Kidney epithelial cell (primary cell): ENCODE measurements at regions not wholly inside any gene's neighbourhood (a gene's known extent, or its start where the extent isn't known, plus 50 kb on each side); places are given as distances from the start of the nearest gene placed in this dataset.

Source experiments
- DNase-seq: peaks from one replicate; pipeline ENCODE4 v3.0.0-alpha.2; 2010; ENCODE audit warnings: low read depth
- H3K27me3 ChIP-seq: 2 replicates; pipeline ENCODE4 v1.6.0; 2011; ENCODE audit warnings: low read length; ENCODE audit not compliant: control insufficient read depth, insufficient read depth
- H3K36me3 ChIP-seq: 2 replicates; pipeline ENCODE4 v1.5.1; 2011; ENCODE audit warnings: low read length; ENCODE audit not compliant: control insufficient read depth, insufficient read depth
- H3K4me3 ChIP-seq: 2 replicates; pipeline ENCODE4 v1.5.1; 2011; ENCODE audit warnings: low read depth, mild to moderate bottlenecking, control low read depth, low read length
- TF ChIP-seq, protein P1 (sequence below): IDR thresholded peaks from 2 replicates; pipeline ENCODE4 v1.5.1; 2011; ENCODE audit warnings: mild to moderate bottlenecking, moderate library complexity, low read length, control low read depth, inconsistent platforms; ENCODE audit not compliant: insufficient read depth, poor library complexity, severe bottlenecking

DNA sequence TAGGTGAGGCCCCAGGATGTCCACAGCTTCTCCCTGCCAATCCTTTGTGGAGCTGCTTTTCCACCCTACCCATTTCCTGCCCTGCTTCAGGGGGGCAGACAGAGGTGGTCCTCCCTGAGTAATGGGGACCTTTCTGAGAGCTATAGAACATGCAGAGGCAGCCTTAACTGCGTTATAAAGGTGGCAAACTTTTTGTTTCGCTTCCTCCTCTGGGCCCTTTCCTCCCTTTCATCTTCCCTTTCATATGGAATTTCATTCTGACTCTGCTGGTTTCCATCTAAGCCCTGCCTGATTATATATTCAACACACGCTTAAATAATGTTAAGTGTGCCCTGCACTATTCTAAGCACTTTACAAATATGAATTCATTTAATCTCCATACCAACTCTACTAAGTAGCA lies 169.3 kb upstream of the E2F8 start:
- Histone ChIP-seq H3K27me3 (peaks cover 8% of the 10 kb centered on the region), H3K4me3 (no peak overlapping the region), H3K36me3 (no peaks in the 10 kb centered on the region)
- TF ChIP-seq, protein P1, sequence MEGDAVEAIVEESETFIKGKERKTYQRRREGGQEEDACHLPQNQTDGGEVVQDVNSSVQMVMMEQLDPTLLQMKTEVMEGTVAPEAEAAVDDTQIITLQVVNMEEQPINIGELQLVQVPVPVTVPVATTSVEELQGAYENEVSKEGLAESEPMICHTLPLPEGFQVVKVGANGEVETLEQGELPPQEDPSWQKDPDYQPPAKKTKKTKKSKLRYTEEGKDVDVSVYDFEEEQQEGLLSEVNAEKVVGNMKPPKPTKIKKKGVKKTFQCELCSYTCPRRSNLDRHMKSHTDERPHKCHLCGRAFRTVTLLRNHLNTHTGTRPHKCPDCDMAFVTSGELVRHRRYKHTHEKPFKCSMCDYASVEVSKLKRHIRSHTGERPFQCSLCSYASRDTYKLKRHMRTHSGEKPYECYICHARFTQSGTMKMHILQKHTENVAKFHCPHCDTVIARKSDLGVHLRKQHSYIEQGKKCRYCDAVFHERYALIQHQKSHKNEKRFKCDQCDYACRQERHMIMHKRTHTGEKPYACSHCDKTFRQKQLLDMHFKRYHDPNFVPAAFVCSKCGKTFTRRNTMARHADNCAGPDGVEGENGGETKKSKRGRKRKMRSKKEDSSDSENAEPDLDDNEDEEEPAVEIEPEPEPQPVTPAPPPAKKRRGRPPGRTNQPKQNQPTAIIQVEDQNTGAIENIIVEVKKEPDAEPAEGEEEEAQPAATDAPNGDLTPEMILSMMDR = no peak
- no peak for DNase-seq

DNA sequence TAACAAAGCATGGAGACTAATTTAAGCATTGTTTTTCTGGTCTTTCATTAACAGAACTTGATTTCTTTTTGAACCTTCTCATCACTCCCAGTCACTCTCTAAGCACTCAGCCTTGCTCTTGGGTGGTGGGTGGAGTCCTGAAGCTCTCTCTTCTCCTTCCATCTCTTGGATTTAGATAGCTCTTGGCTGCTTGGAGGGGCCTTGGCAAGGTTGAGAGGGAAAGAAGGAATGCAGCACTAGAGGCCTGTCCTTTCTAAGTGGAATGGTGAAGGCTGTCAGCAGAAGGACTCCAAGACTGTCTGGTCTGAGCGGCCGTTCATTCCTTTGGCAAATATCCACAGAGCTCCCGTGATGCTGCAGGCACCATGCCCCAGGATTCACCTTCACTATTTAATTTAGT lies 168.6 kb upstream of the E2F8 start:
- no peak for DNase-seq
- Histone ChIP-seq H3K4me3 (no peak overlapping the region), H3K27me3 (peaks cover 8% of the 10 kb centered on the region), H3K36me3 (no peaks in the 10 kb centered on the region)
- TF ChIP-seq, protein P1 = no peak

DNA sequence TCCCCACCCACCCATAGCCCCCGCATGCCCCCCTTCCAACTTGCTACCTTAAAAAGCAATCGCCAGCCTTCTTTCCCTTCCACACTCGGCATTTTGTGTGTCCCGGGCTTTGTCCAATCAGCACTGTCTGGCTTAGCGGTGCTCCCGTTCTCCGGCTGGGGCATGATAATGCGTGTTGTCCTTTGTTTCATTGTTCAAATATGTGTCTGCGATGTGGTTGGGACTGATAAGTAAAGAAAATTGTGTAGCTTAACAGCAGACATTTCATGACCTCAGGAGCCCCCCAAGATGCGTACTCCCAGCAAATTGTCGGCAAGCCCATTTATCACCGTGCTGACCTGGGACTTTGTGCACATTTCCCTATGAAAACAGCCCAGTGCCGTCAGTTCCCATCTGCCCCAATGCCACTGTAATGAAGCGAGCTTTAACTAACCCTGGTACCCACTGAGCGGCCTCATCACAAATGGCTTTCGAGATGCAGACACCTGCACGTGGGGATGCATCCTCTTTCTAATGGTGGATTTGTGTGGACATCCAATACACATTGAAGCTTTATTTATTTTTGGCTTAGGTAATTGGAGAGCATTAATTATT lies 167.0 kb upstream of the E2F8 start:
- Histone ChIP-seq H3K4me3 (no peak overlapping the region), H3K27me3 (peaks cover 8% of the 10 kb centered on the region), H3K36me3 (no peaks in the 10 kb centered on the region)
- TF ChIP-seq, protein P1 = no peak
- no peak for DNase-seq

DNA sequence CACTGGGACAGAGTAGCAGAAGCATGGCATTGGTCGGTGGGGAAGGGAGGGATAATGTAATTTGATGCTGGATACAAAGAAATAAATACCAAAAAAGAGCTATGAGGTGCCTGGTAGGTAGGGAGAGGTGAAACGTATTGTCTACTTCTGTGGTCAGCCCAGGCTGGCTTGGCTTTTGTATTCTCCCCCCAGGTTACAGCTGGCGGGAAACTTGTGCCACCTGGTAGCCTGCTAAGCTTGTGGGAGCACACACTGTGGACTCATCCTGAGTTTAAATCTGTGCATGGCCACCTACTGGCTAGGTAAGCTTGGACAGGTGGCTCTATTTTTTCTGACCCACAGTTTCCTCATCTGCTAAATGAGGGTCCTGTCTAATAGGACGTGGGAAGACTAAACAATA lies 165.2 kb upstream of the E2F8 start:
- TF ChIP-seq, protein P1 = no peak
- Histone ChIP-seq H3K36me3 (no peaks in the 10 kb centered on the region), H3K27me3 (peaks cover 3% of the 10 kb centered on the region), H3K4me3 (no peak overlapping the region)
- DNase-seq = no peak

DNA sequence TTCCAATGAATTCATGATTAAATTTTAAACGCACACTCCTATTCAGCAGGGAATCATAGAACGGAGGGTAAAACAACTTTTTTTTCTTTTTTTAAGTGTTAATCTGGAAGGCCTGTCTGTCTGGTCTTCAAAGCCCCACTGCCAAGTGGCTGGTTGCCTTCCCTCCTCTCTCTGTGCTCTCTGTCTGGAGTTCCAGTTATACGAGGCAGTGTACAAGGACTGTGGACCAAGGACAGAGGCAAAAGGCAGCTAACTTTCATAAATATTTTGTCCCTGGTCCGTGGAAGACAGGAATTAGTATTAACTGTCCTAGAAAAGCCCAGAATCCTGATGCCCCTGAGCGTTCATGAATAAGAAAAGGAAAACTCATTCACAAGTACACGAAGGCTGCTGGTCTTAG lies 164.0 kb upstream of the E2F8 start:
- TF ChIP-seq, protein P1 = no peak
- H3K4me3 ChIP-seq = no peak overlapping the region
- H3K27me3 ChIP-seq = no peaks in the 10 kb centered on the region
- H3K36me3 ChIP-seq = no peaks in the 10 kb centered on the region
- no peak for DNase-seq

DNA sequence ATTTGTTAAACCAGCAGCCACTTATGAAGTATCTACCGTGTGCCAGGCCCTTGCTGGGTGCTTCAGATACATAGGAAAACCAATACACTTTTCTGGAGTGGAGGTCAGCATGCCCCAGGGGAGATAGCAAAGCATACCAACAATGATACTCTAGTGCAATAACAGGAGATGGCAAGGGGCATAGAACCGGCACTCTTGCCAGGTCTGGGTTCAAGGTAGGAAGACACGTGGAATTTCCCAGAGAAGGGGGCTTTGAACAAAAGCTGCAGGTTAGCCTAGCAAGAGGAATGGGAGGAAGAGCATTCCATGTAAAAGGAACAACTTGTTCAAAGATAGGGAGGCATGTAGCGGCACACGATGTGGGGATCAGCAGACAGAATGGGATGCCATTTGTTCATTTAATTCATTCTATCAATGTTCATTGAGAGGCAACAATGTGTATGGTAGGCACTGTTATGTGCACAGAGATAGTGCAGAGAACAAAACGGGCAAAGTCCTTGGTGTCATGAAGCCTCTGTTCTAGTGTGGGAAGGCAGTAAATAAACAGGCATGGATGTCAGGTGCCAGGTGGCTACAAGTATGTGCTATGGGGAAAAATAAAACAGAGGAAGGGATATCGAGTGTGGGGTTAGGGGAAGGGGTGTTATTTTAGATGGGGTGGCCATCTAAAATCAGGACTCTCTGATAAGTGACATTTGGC lies 162.6 kb upstream of the E2F8 start:
- TF ChIP-seq, protein P1 = no peak

More for the DNA sequence above, 162.6 kb upstream of the E2F8 start:
- DNase-seq = no peak
- no peaks in the 10 kb centered on the region for H3K27me3 ChIP-seq
- H3K36me3 ChIP-seq = no peaks in the 10 kb centered on the region
- no peak overlapping the region for H3K4me3 ChIP-seq
